HCT116 (cell line): ENCODE measurements at regions not wholly inside any gene's neighbourhood (a gene's known extent, or its start where the extent isn't known, plus 50 kb on each side); places are given as distances from the start of the nearest gene placed in this dataset.

Source experiments
- ATAC-seq: fragments of 200-7000 bp; cut with Tn5 transposase; 2 replicates; pipeline ENCODE4 v1.9.1; 2020; ENCODE audit warnings: mild to moderate bottlenecking, moderate library complexity
- BruUV-seq: library from RNA; stranded (reverse); fragments of 400-500 nt; replicated peaks from 2 replicates; lab custom pipeline; 2021; lab: Mats Ljungman, UMichigan
- CTCF ChIA-PET: fragments of 300-600 bp; sonication (Branson Sonifier 250); formaldehyde crosslinking; loops from one replicate; lab custom pipeline; 2021; ENCODE audit warnings: antibody characterized with exemption; lab: Charles Lee
- POLR2A ChIA-PET: fragments of 300-600, 350-600 bp; sonication (Branson Sonifier 250); formaldehyde crosslinking; loops from one replicate; lab custom pipeline; 2021; ENCODE audit warnings: antibody characterized with exemption; lab: Charles Lee
- RAD21 ChIA-PET, 2 experiments: fragments of 300-600 bp; sonication (Branson Sonifier 250); formaldehyde crosslinking; loops; one replicate each; lab custom pipeline; 2023; ENCODE audit warnings: low total read pairs in 2 of 2; ENCODE audit not compliant: uncharacterized antibody in 2 of 2, unreplicated experiment in 2 of 2, low non-redundant PET in 1 of 2; lab: Charles Lee
- DNase-seq: peaks from one replicate; pipeline ENCODE4 v3.0.0-alpha.2; 2010; ENCODE audit warnings: low read depth, low spot score
- H2AFZ ChIP-seq: fragments of 200-600 bp; shearing (Covaris generic), sonication (generic); 2 replicates; pipeline ENCODE4 v1.6.1; 2017; ENCODE audit warnings: low read depth, mixed run types, mixed read lengths, antibody characterized with exemption, low read length; ENCODE audit not compliant: poor library complexity, severe bottlenecking
- H3K27ac ChIP-seq: 2 replicates; pipeline ENCODE4 v1.5.1; 2012; ENCODE audit warnings: low read depth, low read length
- H3K27me3 ChIP-seq: fragments of 200-600 bp; sonication (generic); 2 replicates; pipeline ENCODE4 v1.6.1; 2016; ENCODE audit warnings: mixed run types, low read length, mixed read lengths; ENCODE audit not compliant: insufficient read depth
- H3K36me3 ChIP-seq, 2 experiments: fragments of 200-500 bp in 1 of 2; fragments of 200-600 bp in 1 of 2; sonication (Bioruptor generic) in 1 of 2; sonication (generic) in 1 of 2; 2 replicates each; pipeline versions ENCODE4 v1.5.1 to v1.6.1; 2014 to 2016; ENCODE audit warnings: low read length in 2 of 2, inconsistent platforms in 1 of 2, mixed read lengths in 1 of 2, mixed run types in 1 of 2; ENCODE audit not compliant: insufficient read depth in 2 of 2, control insufficient read depth in 1 of 2
- H3K4me1 ChIP-seq, 2 experiments: fragments of 200-600 bp in 1 of 2; sonication (generic) in 1 of 2; 2 replicates each; pipeline versions ENCODE4 v1.5.1 to v1.6.1; 2012 to 2017; ENCODE audit warnings: low read length in 2 of 2, inconsistent platforms in 1 of 2, mild to moderate bottlenecking in 1 of 2, mixed read lengths in 1 of 2, mixed run types in 1 of 2, moderate library complexity in 1 of 2; ENCODE audit not compliant: insufficient read depth in 2 of 2, control insufficient read depth in 1 of 2
- H3K4me2 ChIP-seq: fragments of 200-600 bp; sonication (generic); 2 replicates; pipeline ENCODE4 v1.6.1; 2017; ENCODE audit warnings: mixed run types, low read length, mixed read lengths
- H3K4me3 ChIP-seq, 2 experiments: fragments of 200-600 bp in 1 of 2; sonication (generic) in 1 of 2; replicated peaks in 1 of 2; 2 replicates each; pipeline ENCODE4 v1.5.1; 2011 to 2016; ENCODE audit warnings: low read length in 2 of 2, control low read depth in 1 of 2, low read depth in 1 of 2, mild to moderate bottlenecking in 1 of 2, mixed read lengths in 1 of 2, mixed run types in 1 of 2
- H3K79me2 ChIP-seq: fragments of 200-600 bp; sonication (generic); 2 replicates; pipeline ENCODE4 v1.6.1; 2017; ENCODE audit warnings: mild to moderate bottlenecking, mixed run types, low read length, moderate library complexity, mixed read lengths; ENCODE audit not compliant: insufficient read depth
- H3K9ac ChIP-seq: fragments of 200-600 bp; sonication (generic); 2 replicates; pipeline ENCODE4 v1.6.1; 2016; ENCODE audit warnings: low read length, mixed read lengths
- H3K9me2 ChIP-seq: fragments of 200-600 bp; sonication (generic), shearing (Covaris generic); 2 replicates; pipeline ENCODE4 v1.6.1; 2017; ENCODE audit warnings: mixed run types, mild to moderate bottlenecking, moderate library complexity; ENCODE audit not compliant: insufficient read depth
- H3K9me3 ChIP-seq, 2 experiments: fragments of 200-500 bp in 1 of 2; fragments of 200-600 bp in 1 of 2; sonication (Bioruptor generic) in 1 of 2; sonication (generic) in 1 of 2; 2 replicates each; pipeline ENCODE4 v1.6.1; 2014 to 2017; ENCODE audit warnings: low read length in 2 of 2, mixed read lengths in 2 of 2, inconsistent platforms in 1 of 2, low read depth in 1 of 2, mild to moderate bottlenecking in 1 of 2, mixed run types in 1 of 2, moderate library complexity in 1 of 2; ENCODE audit not compliant: control insufficient read depth in 1 of 2, insufficient read depth in 1 of 2
- H4K20me1 ChIP-seq: fragments of 200-600 bp; sonication (generic), shearing (Covaris generic); 2 replicates; pipeline ENCODE4 v1.6.1; 2017; ENCODE audit warnings: mixed run types, mild to moderate bottlenecking, moderate library complexity; ENCODE audit not compliant: insufficient read depth
- CTCF ChIP-seq, 3 experiments: fragments of 200-600 bp in 1 of 3; sonication (generic) in 1 of 3; IDR thresholded peaks in 2 of 3; conservative IDR thresholded peaks in 1 of 3; 2 replicates each; pipeline ENCODE4 v1.5.1; 2012 to 2017; ENCODE audit warnings: low read depth in 2 of 3, low read length in 2 of 3, antibody characterized with exemption in 1 of 3, borderline replicate concordance in 1 of 3, control low read depth in 1 of 3, mild to moderate bottlenecking in 1 of 3, mixed read lengths in 1 of 3, mixed run types in 1 of 3, moderate library complexity in 1 of 3; ENCODE audit not compliant: insufficient read depth in 1 of 3
- EZH2 ChIP-seq: fragments of 200-600 bp; sonication (generic); IDR thresholded peaks from 2 replicates; pipeline ENCODE4 v1.6.1; 2017; ENCODE audit warnings: antibody characterized with exemption, mixed run types
- FOSL1 ChIP-seq: IDR thresholded peaks from 2 replicates; pipeline ENCODE4 v1.6.1; 2012; ENCODE audit warnings: low read depth
- POLR2A ChIP-seq: IDR thresholded peaks from 2 replicates; pipeline ENCODE4 v1.7.0; 2011; ENCODE audit warnings: borderline replicate concordance; ENCODE audit not compliant: insufficient read depth, insufficient read length; ENCODE audit errors: extremely low read depth
- POLR2AphosphoS5 ChIP-seq: IDR thresholded peaks from 2 replicates; pipeline ENCODE4 v1.6.1; 2011; ENCODE audit warnings: mild to moderate bottlenecking, low read depth, low read length, moderate library complexity
- RAD21 ChIP-seq: IDR thresholded peaks from 2 replicates; pipeline ENCODE4 v1.6.1; 2012; ENCODE audit warnings: low read depth, mild to moderate bottlenecking
- SIN3A ChIP-seq: IDR thresholded peaks from 2 replicates; pipeline ENCODE4 v1.6.1; 2012; ENCODE audit warnings: low read depth
- SP1 ChIP-seq: IDR thresholded peaks from 2 replicates; pipeline ENCODE4 v1.6.1; 2012; ENCODE audit warnings: low read depth
- SRF ChIP-seq: IDR thresholded peaks from 2 replicates; pipeline ENCODE4 v1.6.1; 2012; ENCODE audit warnings: low read depth
- TCF7L2 ChIP-seq: IDR thresholded peaks from 2 replicates; pipeline ENCODE4 v1.7.0; 2011; ENCODE audit warnings: borderline replicate concordance, inconsistent platforms; ENCODE audit not compliant: insufficient read depth, insufficient read length; ENCODE audit errors: extremely low read depth
- YY1 ChIP-seq: IDR thresholded peaks from 2 replicates; pipeline ENCODE4 v1.6.1; 2011; ENCODE audit warnings: low read length, low read depth, moderate library complexity, mild to moderate bottlenecking; ENCODE audit not compliant: insufficient replicate concordance; ENCODE audit errors: extremely low read depth
- ZNF274 ChIP-seq: fragments of 200-500 bp; sonication (Bioruptor generic); IDR thresholded peaks from 2 replicates; pipeline ENCODE4 v1.6.1; 2014; ENCODE audit warnings: mild to moderate bottlenecking, low read depth, low read length, inconsistent platforms
- intact Hi-C: fragments of 100-400 bp; cut with micrococcal nuclease; formaldehyde crosslinking; loops from 2 replicates; pipeline ENCODE4 v1.10.0; 2022
- TF ChIP-seq, protein P1 (sequence below): IDR thresholded peaks from 2 replicates; pipeline ENCODE4 v1.6.1; 2011; ENCODE audit warnings: mild to moderate bottlenecking, low read length, moderate library complexity; ENCODE audit not compliant: insufficient replicate concordance; ENCODE audit errors: extremely low read depth

- H4K20me1 ChIP-seq = no peaks in the 10 kb centered on the region
- BruUV-seq = no TSS peak
- no peak overlapping the region for H3K9ac ChIP-seq
- no peak overlapping the region for H3K27ac ChIP-seq
- no peak overlapping the region for H2AFZ ChIP-seq
- no peaks in the 10 kb centered on the region for H3K79me2 ChIP-seq
- H3K4me2 ChIP-seq = no peak overlapping the region
- ChIA-PET CTCF (no interaction called here), POLR2A (no interaction called here), RAD21 (no interaction called here)
- H3K4me3 ChIP-seq = no peak overlapping the region
- H3K27me3 ChIP-seq = no peaks in the 10 kb centered on the region
- intact Hi-C loops = no loop called here
- ATAC-seq (no peak), DNase-seq (no peak)
- no peaks in the 10 kb centered on the region for H3K36me3 ChIP-seq
- H3K4me1 ChIP-seq = no peaks in the 10 kb centered on the region
- no peaks in the 10 kb centered on the region for H3K9me2 ChIP-seq
- no peak for TF ChIP-seq EZH2
- TF ChIP-seq YY1 = no peak
- TF ChIP-seq SP1 = no peak
- TF ChIP-seq, protein P1, sequence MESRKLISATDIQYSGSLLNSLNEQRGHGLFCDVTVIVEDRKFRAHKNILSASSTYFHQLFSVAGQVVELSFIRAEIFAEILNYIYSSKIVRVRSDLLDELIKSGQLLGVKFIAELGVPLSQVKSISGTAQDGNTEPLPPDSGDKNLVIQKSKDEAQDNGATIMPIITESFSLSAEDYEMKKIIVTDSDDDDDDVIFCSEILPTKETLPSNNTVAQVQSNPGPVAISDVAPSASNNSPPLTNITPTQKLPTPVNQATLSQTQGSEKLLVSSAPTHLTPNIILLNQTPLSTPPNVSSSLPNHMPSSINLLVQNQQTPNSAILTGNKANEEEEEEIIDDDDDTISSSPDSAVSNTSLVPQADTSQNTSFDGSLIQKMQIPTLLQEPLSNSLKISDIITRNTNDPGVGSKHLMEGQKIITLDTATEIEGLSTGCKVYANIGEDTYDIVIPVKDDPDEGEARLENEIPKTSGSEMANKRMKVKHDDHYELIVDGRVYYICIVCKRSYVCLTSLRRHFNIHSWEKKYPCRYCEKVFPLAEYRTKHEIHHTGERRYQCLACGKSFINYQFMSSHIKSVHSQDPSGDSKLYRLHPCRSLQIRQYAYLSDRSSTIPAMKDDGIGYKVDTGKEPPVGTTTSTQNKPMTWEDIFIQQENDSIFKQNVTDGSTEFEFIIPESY = no peak
- no peak for TF ChIP-seq TCF7L2
- TF ChIP-seq SIN3A = no peak
- no peak for TF ChIP-seq POLR2A
- TF ChIP-seq POLR2AphosphoS5 = no peak
- no peak for TF ChIP-seq FOSL1
- no peak for TF ChIP-seq SRF
- no peak for TF ChIP-seq RAD21
- TF ChIP-seq ZNF274 = no peak
- TF ChIP-seq CTCF (IDR thresholded peaks at IDR 0.05 in 2 of 3, conservative IDR thresholded peaks at IDR 0.05 in 1 of 3; ENCODE audit: borderline replicate concordance in 1 of 3, insufficient read depth in 1 of 3, low read depth in 2 of 3, low read length in 2 of 3) = no peak
- no peaks in the 10 kb centered on the region for H3K9me3 ChIP-seq
These were observed 187.3 kb upstream of the INTU start for GRCh38 chr4:127445471-127445870.
